ENCODE measurements at regions not wholly inside any gene's neighbourhood (a gene's known extent, or its start where the extent isn't known, plus 50 kb on each side); places are given as distances from the start of the nearest gene placed in this dataset.

- TF ChIP-seq, protein P1, sequence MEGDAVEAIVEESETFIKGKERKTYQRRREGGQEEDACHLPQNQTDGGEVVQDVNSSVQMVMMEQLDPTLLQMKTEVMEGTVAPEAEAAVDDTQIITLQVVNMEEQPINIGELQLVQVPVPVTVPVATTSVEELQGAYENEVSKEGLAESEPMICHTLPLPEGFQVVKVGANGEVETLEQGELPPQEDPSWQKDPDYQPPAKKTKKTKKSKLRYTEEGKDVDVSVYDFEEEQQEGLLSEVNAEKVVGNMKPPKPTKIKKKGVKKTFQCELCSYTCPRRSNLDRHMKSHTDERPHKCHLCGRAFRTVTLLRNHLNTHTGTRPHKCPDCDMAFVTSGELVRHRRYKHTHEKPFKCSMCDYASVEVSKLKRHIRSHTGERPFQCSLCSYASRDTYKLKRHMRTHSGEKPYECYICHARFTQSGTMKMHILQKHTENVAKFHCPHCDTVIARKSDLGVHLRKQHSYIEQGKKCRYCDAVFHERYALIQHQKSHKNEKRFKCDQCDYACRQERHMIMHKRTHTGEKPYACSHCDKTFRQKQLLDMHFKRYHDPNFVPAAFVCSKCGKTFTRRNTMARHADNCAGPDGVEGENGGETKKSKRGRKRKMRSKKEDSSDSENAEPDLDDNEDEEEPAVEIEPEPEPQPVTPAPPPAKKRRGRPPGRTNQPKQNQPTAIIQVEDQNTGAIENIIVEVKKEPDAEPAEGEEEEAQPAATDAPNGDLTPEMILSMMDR (IDR thresholded peaks at IDR 0.05) = no peak
- TF ChIP-seq POLR2A (IDR thresholded peaks at IDR 0.05) = no peak
Observed at GRCh38 chr18:56455874-56456273, 182.5 kb downstream of the TXNL1 start.
